GM12878 (cell line): ENCODE measurements at regions not wholly inside any gene's neighbourhood (a gene's known extent, or its start where the extent isn't known, plus 50 kb on each side); places are given as distances from the start of the nearest gene placed in this dataset.

Experiments used
- ATF2 ChIP-seq: IDR thresholded peaks from 2 replicates; pipeline ENCODE4 v1.6.1; 2012; ENCODE audit warnings: low read length, inconsistent platforms
- BHLHE40 ChIP-seq, 2 experiments: fragments of 450-650 bp in 1 of 2; IDR thresholded peaks; 2 replicates each; pipeline ENCODE4 v1.6.1; 2011 to 2017; ENCODE audit warnings: low read depth in 2 of 2, borderline replicate concordance in 1 of 2, improper control_type of control experiment in 1 of 2, low read length in 1 of 2, mild to moderate bottlenecking in 1 of 2
- CBFB ChIP-seq: IDR thresholded peaks from 2 replicates; pipeline ENCODE4 v1.6.1; 2016; ENCODE audit warnings: antibody characterized with exemption, low read depth
- CHD1 ChIP-seq: IDR thresholded peaks from 2 replicates; pipeline ENCODE4 v1.6.1; 2012; ENCODE audit warnings: low read depth, low read length, improper control_type of control experiment
- CTCF ChIP-seq, 3 experiments: IDR thresholded peaks in 2 of 3; conservative IDR thresholded peaks in 1 of 3; 2 replicates each; pipeline ENCODE4 v1.5.1; 2011; ENCODE audit warnings: low read depth in 3 of 3, low read length in 3 of 3, mild to moderate bottlenecking in 3 of 3, control low read depth in 2 of 3, moderate library complexity in 2 of 3, inconsistent platforms in 1 of 3, mixed read lengths in 1 of 3; ENCODE audit not compliant: control insufficient read depth in 2 of 3, insufficient read depth in 1 of 3; ENCODE audit errors: extremely low read depth in 1 of 3
- E2F4 ChIP-seq: IDR thresholded peaks from 2 replicates; pipeline ENCODE4 v1.6.1; 2012; ENCODE audit warnings: low read depth, low read length, improper control_type of control experiment
- EP300 ChIP-seq, 2 experiments: fragments of 150-350 bp in 1 of 2; IDR thresholded peaks; 2 replicates each; pipeline ENCODE4 v1.6.1; 2011 to 2012; ENCODE audit warnings: low read depth in 2 of 2, low read length in 2 of 2, borderline replicate concordance in 1 of 2, improper control_type of control experiment in 1 of 2, inconsistent platforms in 1 of 2; ENCODE audit not compliant: control insufficient read depth in 1 of 2
- NBN ChIP-seq: fragments of 450-650 bp; IDR thresholded peaks from 2 replicates; pipeline ENCODE4 v1.6.1; 2016
- RCOR1 ChIP-seq: conservative IDR thresholded peaks from 2 replicates; pipeline ENCODE4 v1.6.1; 2012; ENCODE audit warnings: low read depth, low read length, improper control_type of control experiment
- RUNX3 ChIP-seq: IDR thresholded peaks from 2 replicates; pipeline ENCODE4 v1.6.1; 2012; ENCODE audit warnings: low read length, inconsistent platforms

GRCh38 chr6:6406715-6407070 is 86.2 kb upstream of the F13A1 start:
- TF ChIP-seq EP300 (IDR thresholded peaks at IDR 0.05; ENCODE audit: borderline replicate concordance in 1 of 2, control insufficient read depth in 1 of 2, low read depth in 2 of 2, low read length in 2 of 2) (no peak), CBFB (no peak), RUNX3 (no peak), RCOR1 (no peak), BHLHE40 (IDR thresholded peaks at IDR 0.05; ENCODE audit: borderline replicate concordance in 1 of 2, low read depth in 2 of 2, low read length in 1 of 2) (no peak), ATF2 (no peak), E2F4 (no peak), CTCF (IDR thresholded peaks at IDR 0.05 in 2 of 3, conservative IDR thresholded peaks at IDR 0.05 in 1 of 3; ENCODE audit: control insufficient read depth in 2 of 3, extremely low read depth in 1 of 3, insufficient read depth in 1 of 3, low read depth in 3 of 3, low read length in 3 of 3) (no peak), CHD1 (no peak), NBN (no peak)
